SK-N-SH treated with all-trans-retinoic acid at 6 μM for 48 hours (cell line): ENCODE measurements at regions not wholly inside any gene's neighbourhood (a gene's known extent, or its start where the extent isn't known, plus 50 kb on each side); places are given as distances from the start of the nearest gene placed in this dataset.

Source experiments
- BACH2 ChIP-seq: fragments of 250-450 bp; sonication (Bioruptor Pico); IDR thresholded peaks from 2 replicates; pipeline ENCODE4 v1.9.0; 2021; ENCODE audit warnings: mild to moderate bottlenecking, borderline replicate concordance
- GLIS3 ChIP-seq: fragments of 250-450 bp; sonication (Bioruptor Pico); IDR thresholded peaks from 2 replicates; pipeline ENCODE4 v1.5.0; 2020; ENCODE audit warnings: mild to moderate bottlenecking, moderate library complexity
- ISL1 ChIP-seq: fragments of 250-450 bp; sonication (Bioruptor Pico); IDR thresholded peaks from 2 replicates; pipeline ENCODE4 v2.1.2; 2022; ENCODE audit warnings: mild to moderate bottlenecking, moderate library complexity
- OSR1 ChIP-seq: fragments of 250-450 bp; sonication (Bioruptor Pico); IDR thresholded peaks from 2 replicates; pipeline ENCODE4 v1.8.0; 2022; ENCODE audit warnings: moderate library complexity, mild to moderate bottlenecking, inconsistent platforms
- PPARA ChIP-seq: fragments of 250-450 bp; sonication (Bioruptor Pico); IDR thresholded peaks from 2 replicates; pipeline ENCODE4 v1.5.0; 2020; ENCODE audit warnings: mild to moderate bottlenecking, borderline replicate concordance
- RARB ChIP-seq: fragments of 250-450 bp; sonication (Bioruptor Pico); IDR thresholded peaks from 2 replicates; pipeline ENCODE4 v1.8.0; 2021; ENCODE audit warnings: mild to moderate bottlenecking, moderate library complexity
- SNAI2 ChIP-seq: fragments of 250-450 bp; sonication (Bioruptor Pico); IDR thresholded peaks from 2 replicates; pipeline ENCODE4 v1.5.0; 2020; ENCODE audit warnings: mild to moderate bottlenecking, moderate library complexity
- ZFP3 ChIP-seq: fragments of 250-450 bp; sonication (Bioruptor Pico); IDR thresholded peaks from 2 replicates; pipeline ENCODE4 v1.5.0; 2020; ENCODE audit warnings: mild to moderate bottlenecking, moderate library complexity
- ZFP30 ChIP-seq: fragments of 450-650 bp; formaldehyde crosslinking; IDR thresholded peaks from 2 replicates; pipeline ENCODE4 v1.5.0; 2022; ENCODE audit warnings: mild to moderate bottlenecking, moderate library complexity
- ZNF565 ChIP-seq: fragments of 450-650 bp; formaldehyde crosslinking; conservative IDR thresholded peaks from 2 replicates; pipeline ENCODE4 v1.5.0; 2020; ENCODE audit warnings: low read depth, mild to moderate bottlenecking, moderate library complexity
- TF ChIP-seq, protein P1 (sequence below): fragments of 250-450 bp; sonication (Bioruptor Pico); IDR thresholded peaks from 2 replicates; pipeline ENCODE4 v1.8.0; 2020; ENCODE audit warnings: mild to moderate bottlenecking, moderate library complexity, borderline replicate concordance
- TF ChIP-seq, protein P2 (sequence below): fragments of 250-450 bp; sonication (Bioruptor Pico); IDR thresholded peaks from 2 replicates; pipeline ENCODE4 v1.5.1; 2020; ENCODE audit warnings: low read depth, mild to moderate bottlenecking, moderate library complexity
- TF ChIP-seq, protein P3 (sequence below): fragments of 250-450 bp; sonication (Bioruptor Pico); IDR thresholded peaks from 2 replicates; pipeline ENCODE4 v1.8.0; 2021; ENCODE audit warnings: low read depth, mild to moderate bottlenecking, moderate library complexity, borderline replicate concordance

DNA sequence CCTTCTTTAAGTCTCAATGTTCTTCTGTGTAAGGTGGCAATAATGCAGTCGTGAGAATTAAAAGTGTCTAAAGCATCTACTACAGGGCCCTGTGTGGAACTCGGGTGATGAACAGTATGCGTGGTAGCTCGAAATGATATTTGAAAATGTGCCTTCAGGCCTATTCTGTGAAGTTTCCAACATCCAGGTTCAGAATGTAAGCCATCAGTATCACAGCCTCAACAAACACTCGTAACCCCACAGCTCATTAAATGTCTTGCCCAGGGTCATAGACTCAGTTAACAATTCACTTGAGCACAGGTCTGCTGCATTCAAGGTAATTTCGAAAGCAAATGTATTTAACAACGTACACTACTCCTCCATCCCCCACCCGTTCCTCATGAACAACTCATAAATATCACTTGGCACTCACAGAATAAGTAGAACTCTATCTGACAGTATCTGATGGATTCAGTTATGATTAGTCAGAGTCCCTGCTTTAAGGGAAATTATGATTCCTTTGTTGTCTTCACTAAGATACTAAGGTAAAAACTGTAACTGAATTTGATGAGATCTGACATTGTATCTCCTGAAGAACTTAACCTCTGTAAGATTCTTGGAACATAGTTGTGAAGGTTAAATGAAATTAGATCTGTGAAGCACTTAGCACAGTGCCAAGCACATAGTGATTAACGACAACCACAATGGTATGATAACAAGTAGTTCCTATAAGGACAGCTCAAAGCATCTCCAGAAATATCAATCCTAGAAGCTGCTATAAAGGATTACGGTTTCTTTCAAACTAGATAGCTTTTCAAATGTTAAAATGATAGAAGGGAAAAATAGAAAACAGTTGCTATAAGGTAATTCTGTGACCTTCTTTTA lies 642.3 kb downstream of the TBL1XR1 start:
- TF ChIP-seq, protein P1, sequence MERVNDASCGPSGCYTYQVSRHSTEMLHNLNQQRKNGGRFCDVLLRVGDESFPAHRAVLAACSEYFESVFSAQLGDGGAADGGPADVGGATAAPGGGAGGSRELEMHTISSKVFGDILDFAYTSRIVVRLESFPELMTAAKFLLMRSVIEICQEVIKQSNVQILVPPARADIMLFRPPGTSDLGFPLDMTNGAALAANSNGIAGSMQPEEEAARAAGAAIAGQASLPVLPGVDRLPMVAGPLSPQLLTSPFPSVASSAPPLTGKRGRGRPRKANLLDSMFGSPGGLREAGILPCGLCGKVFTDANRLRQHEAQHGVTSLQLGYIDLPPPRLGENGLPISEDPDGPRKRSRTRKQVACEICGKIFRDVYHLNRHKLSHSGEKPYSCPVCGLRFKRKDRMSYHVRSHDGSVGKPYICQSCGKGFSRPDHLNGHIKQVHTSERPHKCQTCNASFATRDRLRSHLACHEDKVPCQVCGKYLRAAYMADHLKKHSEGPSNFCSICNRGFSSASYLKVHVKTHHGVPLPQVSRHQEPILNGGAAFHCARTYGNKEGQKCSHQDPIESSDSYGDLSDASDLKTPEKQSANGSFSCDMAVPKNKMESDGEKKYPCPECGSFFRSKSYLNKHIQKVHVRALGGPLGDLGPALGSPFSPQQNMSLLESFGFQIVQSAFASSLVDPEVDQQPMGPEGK (CRISPR knock-in tag), result no peak
- peak; percentile 39 for TF ChIP-seq ISL1 (CRISPR knock-in tag)
- TF ChIP-seq GLIS3 (CRISPR knock-in tag), result no peak
- no peak for TF ChIP-seq OSR1
- TF ChIP-seq RARB (CRISPR knock-in tag), result no peak
- no peak for TF ChIP-seq ZNF565 (CRISPR knock-in tag)
- no peak for TF ChIP-seq SNAI2 (CRISPR knock-in tag)
- TF ChIP-seq BACH2, result no peak
- TF ChIP-seq PPARA (CRISPR knock-in tag), result no peak
- TF ChIP-seq, protein P2, sequence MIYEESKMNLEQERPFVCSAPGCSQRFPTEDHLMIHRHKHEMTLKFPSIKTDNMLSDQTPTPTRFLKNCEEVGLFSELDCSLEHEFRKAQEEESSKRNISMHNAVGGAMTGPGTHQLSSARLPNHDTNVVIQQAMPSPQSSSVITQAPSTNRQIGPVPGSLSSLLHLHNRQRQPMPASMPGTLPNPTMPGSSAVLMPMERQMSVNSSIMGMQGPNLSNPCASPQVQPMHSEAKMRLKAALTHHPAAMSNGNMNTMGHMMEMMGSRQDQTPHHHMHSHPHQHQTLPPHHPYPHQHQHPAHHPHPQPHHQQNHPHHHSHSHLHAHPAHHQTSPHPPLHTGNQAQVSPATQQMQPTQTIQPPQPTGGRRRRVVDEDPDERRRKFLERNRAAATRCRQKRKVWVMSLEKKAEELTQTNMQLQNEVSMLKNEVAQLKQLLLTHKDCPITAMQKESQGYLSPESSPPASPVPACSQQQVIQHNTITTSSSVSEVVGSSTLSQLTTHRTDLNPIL (CRISPR knock-in tag), result no peak
- TF ChIP-seq ZFP3 (CRISPR knock-in tag), result no peak
- TF ChIP-seq ZFP30 (CRISPR knock-in tag), result no peak
- TF ChIP-seq, protein P3, sequence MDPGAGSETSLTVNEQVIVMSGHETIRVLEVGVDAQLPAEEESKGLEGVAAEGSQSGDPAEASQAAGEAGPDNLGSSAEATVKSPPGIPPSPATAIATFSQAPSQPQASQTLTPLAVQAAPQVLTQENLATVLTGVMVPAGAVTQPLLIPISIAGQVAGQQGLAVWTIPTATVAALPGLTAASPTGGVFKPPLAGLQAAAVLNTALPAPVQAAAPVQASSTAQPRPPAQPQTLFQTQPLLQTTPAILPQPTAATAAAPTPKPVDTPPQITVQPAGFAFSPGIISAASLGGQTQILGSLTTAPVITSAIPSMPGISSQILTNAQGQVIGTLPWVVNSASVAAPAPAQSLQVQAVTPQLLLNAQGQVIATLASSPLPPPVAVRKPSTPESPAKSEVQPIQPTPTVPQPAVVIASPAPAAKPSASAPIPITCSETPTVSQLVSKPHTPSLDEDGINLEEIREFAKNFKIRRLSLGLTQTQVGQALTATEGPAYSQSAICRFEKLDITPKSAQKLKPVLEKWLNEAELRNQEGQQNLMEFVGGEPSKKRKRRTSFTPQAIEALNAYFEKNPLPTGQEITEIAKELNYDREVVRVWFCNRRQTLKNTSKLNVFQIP (CRISPR knock-in tag), result no peak
